ENCODE measurements at regions not wholly inside any gene's neighbourhood (a gene's known extent, or its start where the extent isn't known, plus 50 kb on each side); places are given as distances from the start of the nearest gene placed in this dataset.

- H3K4me3 ChIP-seq (ENCODE audit: extremely low read depth, insufficient read depth, low read length, poor library complexity, severe bottlenecking) = no peak overlapping the region
- no peaks in the 10 kb centered on the region for H3K36me3 ChIP-seq (ENCODE audit: control insufficient read depth, insufficient read depth, low read length)
- H3K4me1 ChIP-seq (ENCODE audit: control insufficient read depth, insufficient read depth, low read length, poor library complexity, severe bottlenecking) = peaks cover 9% of the 10 kb centered on the region
- 100% methylated on average over 1 of the region's 1 CpG; no CpG with 5 or more reads in 1 of the 2 experiments for WGBS, 2 experiments (ENCODE audit: insufficient coverage in 2 of 2)
- H3K27ac ChIP-seq (ENCODE audit: low read depth, low read length, severe bottlenecking) = no peak overlapping the region
- no peaks in the 10 kb centered on the region for H3K9me3 ChIP-seq (ENCODE audit: control insufficient read depth, low read length)
Observed at GRCh38 chr6:4463236-4463635, 313.0 kb upstream of the CDYL start.

GRCh38 chr6:4460586-4461475, 315.4 kb upstream of the CDYL start:
- Histone ChIP-seq H3K4me1 (ENCODE audit: control insufficient read depth, insufficient read depth, low read length, poor library complexity, severe bottlenecking) (peaks cover 9% of the 10 kb centered on the region), H3K9me3 (ENCODE audit: control insufficient read depth, low read length) (peaks cover 10% of the 10 kb centered on the region), H3K36me3 (ENCODE audit: control insufficient read depth, insufficient read depth, low read length) (no peaks in the 10 kb centered on the region), H3K27ac (ENCODE audit: low read depth, low read length, severe bottlenecking) (no peak overlapping the region), H3K4me3 (ENCODE audit: extremely low read depth, insufficient read depth, low read length, poor library complexity, severe bottlenecking) (no peak overlapping the region)
- 89 to 90% methylated on average over 20 of the region's 21 CpGs for WGBS, 2 experiments (ENCODE audit: insufficient coverage in 2 of 2)

GRCh38 chr6:4459996-4460395, 316.2 kb upstream of the CDYL start:
- Histone ChIP-seq H3K4me1 (ENCODE audit: control insufficient read depth, insufficient read depth, low read length, poor library complexity, severe bottlenecking) (peaks cover 9% of the 10 kb centered on the region), H3K4me3 (ENCODE audit: extremely low read depth, insufficient read depth, low read length, poor library complexity, severe bottlenecking) (no peak overlapping the region), H3K27ac (ENCODE audit: low read depth, low read length, severe bottlenecking) (no peak overlapping the region), H3K36me3 (ENCODE audit: control insufficient read depth, insufficient read depth, low read length) (no peaks in the 10 kb centered on the region), H3K9me3 (ENCODE audit: control insufficient read depth, low read length) (peaks cover 10% of the 10 kb centered on the region)
- 97% methylated on average over 9 to 10 of the region's 11 CpGs for WGBS, 2 experiments (ENCODE audit: insufficient coverage in 2 of 2)

GRCh38 chr6:4459032-4459431, 317.2 kb upstream of the CDYL start:
- no peak overlapping the region for H3K27ac ChIP-seq (ENCODE audit: low read depth, low read length, severe bottlenecking)
- H3K9me3 ChIP-seq (ENCODE audit: control insufficient read depth, low read length) = peaks cover 10% of the 10 kb centered on the region
- no peak overlapping the region for H3K4me3 ChIP-seq (ENCODE audit: extremely low read depth, insufficient read depth, low read length, poor library complexity, severe bottlenecking)
- WGBS, 2 experiments (ENCODE audit: insufficient coverage in 2 of 2) = 87 to 93% methylated on average over 3 of the region's 3 CpGs
- H3K36me3 ChIP-seq (ENCODE audit: control insufficient read depth, insufficient read depth, low read length) = no peaks in the 10 kb centered on the region
- peaks cover 9% of the 10 kb centered on the region for H3K4me1 ChIP-seq (ENCODE audit: control insufficient read depth, insufficient read depth, low read length, poor library complexity, severe bottlenecking)

DNA sequence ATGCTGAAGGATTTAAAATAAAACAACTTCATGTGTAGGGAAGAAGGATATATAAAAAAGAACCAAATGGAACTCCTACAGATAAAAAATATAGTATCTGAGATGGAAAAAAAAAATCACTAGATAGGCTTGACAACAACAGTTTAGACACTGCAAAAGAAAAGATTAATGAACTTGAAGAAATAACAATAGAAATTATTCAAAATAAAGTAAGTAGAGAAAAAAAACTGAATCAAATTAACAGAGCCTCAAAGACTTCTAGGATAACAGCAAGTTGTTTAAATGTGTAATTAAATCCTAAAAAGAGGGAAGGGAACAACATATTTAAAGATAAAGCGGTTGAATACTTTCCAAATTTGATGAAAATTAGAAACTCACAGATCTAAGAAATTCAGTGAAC, 316.3 kb upstream of the ECI2 start:
- Histone ChIP-seq H3K36me3 (ENCODE audit: control insufficient read depth, insufficient read depth, low read length) (no peaks in the 10 kb centered on the region), H3K27ac (ENCODE audit: low read depth, low read length, severe bottlenecking) (no peak overlapping the region), H3K9me3 (ENCODE audit: control insufficient read depth, low read length) (peaks cover 14% of the 10 kb centered on the region), H3K4me1 (ENCODE audit: control insufficient read depth, insufficient read depth, low read length, poor library complexity, severe bottlenecking) (no peaks in the 10 kb centered on the region), H3K4me3 (ENCODE audit: extremely low read depth, insufficient read depth, low read length, poor library complexity, severe bottlenecking) (no peak overlapping the region)
- WGBS, 2 experiments (ENCODE audit: insufficient coverage in 2 of 2) = no CpG with 5 or more reads among the region's 1 CpG

GRCh38 chr6:4451081-4451480, 315.7 kb upstream of the ECI2 start:
- WGBS, 2 experiments (ENCODE audit: insufficient coverage in 2 of 2) = 83 to 89% methylated on average over 1 to 3 of the region's 3 CpGs
- H3K27ac ChIP-seq (ENCODE audit: low read depth, low read length, severe bottlenecking) = no peak overlapping the region
- H3K36me3 ChIP-seq (ENCODE audit: control insufficient read depth, insufficient read depth, low read length) = no peaks in the 10 kb centered on the region
- H3K4me3 ChIP-seq (ENCODE audit: extremely low read depth, insufficient read depth, low read length, poor library complexity, severe bottlenecking) = no peak overlapping the region
- H3K9me3 ChIP-seq (ENCODE audit: control insufficient read depth, low read length) = peaks cover 7% of the 10 kb centered on the region
- H3K4me1 ChIP-seq (ENCODE audit: control insufficient read depth, insufficient read depth, low read length, poor library complexity, severe bottlenecking) = no peaks in the 10 kb centered on the region

DNA sequence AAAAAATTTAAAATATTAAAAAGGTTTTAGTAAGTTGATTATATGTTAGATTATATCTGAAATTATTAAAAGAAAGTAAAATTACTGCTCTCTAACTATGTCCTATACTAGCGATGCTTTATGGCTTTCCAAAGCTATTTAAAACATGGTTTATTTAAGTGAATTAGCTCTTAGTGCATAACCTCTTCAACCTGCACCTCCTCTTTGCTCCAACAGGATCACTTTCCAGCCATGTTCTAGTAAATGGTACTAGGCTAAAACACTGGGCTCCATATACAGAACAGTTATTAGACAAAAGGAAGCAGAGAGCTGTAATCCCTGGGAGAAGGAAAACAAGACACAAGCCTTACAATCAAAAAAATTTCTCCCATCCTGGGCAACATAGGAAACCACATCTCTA, 314.9 kb upstream of the ECI2 start:
- WGBS, 2 experiments (ENCODE audit: insufficient coverage in 2 of 2) = no CpG with 5 or more reads among the region's 1 CpG
- no peaks in the 10 kb centered on the region for H3K4me1 ChIP-seq (ENCODE audit: control insufficient read depth, insufficient read depth, low read length, poor library complexity, severe bottlenecking)

DNA sequence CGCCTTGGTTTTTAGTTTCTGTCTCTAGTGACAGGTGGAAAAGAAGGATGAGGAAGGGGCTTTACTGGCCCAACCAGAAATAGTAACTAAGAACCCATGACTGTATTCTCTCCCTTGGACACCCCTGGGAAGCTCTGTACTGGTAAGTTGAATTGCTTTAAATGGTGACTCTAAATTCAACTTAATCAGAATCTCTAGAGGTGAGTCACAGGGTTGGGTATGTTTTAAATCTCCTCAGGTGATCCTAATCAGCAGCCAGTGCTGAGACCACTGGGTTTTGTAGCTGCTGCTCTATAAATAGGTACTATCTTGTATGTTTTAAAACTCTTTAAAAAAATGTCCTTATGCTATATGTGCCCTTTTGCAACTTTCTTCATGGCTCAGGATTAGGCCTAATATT, 314.0 kb upstream of the ECI2 start:
- H3K27ac ChIP-seq (ENCODE audit: low read depth, low read length, severe bottlenecking) = no peak overlapping the region
- H3K9me3 ChIP-seq (ENCODE audit: control insufficient read depth, low read length) = peaks cover 6% of the 10 kb centered on the region
- no peaks in the 10 kb centered on the region for H3K36me3 ChIP-seq (ENCODE audit: control insufficient read depth, insufficient read depth, low read length)
- WGBS, 2 experiments (ENCODE audit: insufficient coverage in 2 of 2) = 67% methylated on average over 1 of the region's 1 CpG; no CpG with 5 or more reads in 1 of the 2 experiments
- no peaks in the 10 kb centered on the region for H3K4me1 ChIP-seq (ENCODE audit: control insufficient read depth, insufficient read depth, low read length, poor library complexity, severe bottlenecking)
- H3K4me3 ChIP-seq (ENCODE audit: extremely low read depth, insufficient read depth, low read length, poor library complexity, severe bottlenecking) = no peak overlapping the region

More for the DNA sequence above, 314.9 kb upstream of the ECI2 start:
- no peak overlapping the region for H3K27ac ChIP-seq (ENCODE audit: low read depth, low read length, severe bottlenecking)
- peaks cover 6% of the 10 kb centered on the region for H3K9me3 ChIP-seq (ENCODE audit: control insufficient read depth, low read length)
- no peak overlapping the region for H3K4me3 ChIP-seq (ENCODE audit: extremely low read depth, insufficient read depth, low read length, poor library complexity, severe bottlenecking)
- H3K36me3 ChIP-seq (ENCODE audit: control insufficient read depth, insufficient read depth, low read length) = no peaks in the 10 kb centered on the region

- WGBS, 2 experiments (ENCODE audit: insufficient coverage in 2 of 2) = 80% methylated on average over 1 of the region's 3 CpGs; no CpG with 5 or more reads in 1 of the 2 experiments
- Histone ChIP-seq H3K4me1 (ENCODE audit: control insufficient read depth, insufficient read depth, low read length, poor library complexity, severe bottlenecking) (no peaks in the 10 kb centered on the region), H3K27ac (ENCODE audit: low read depth, low read length, severe bottlenecking) (no peak overlapping the region), H3K4me3 (ENCODE audit: extremely low read depth, insufficient read depth, low read length, poor library complexity, severe bottlenecking) (no peak overlapping the region), H3K9me3 (ENCODE audit: control insufficient read depth, low read length) (peaks cover 6% of the 10 kb centered on the region), H3K36me3 (ENCODE audit: control insufficient read depth, insufficient read depth, low read length) (no peaks in the 10 kb centered on the region)
Observed at GRCh38 chr6:4448841-4449240, 313.5 kb upstream of the ECI2 start.

- Histone ChIP-seq H3K9me3 (ENCODE audit: control insufficient read depth, low read length) (peaks cover 6% of the 10 kb centered on the region), H3K4me3 (ENCODE audit: extremely low read depth, insufficient read depth, low read length, poor library complexity, severe bottlenecking) (no peak overlapping the region), H3K36me3 (ENCODE audit: control insufficient read depth, insufficient read depth, low read length) (no peaks in the 10 kb centered on the region), H3K4me1 (ENCODE audit: control insufficient read depth, insufficient read depth, low read length, poor library complexity, severe bottlenecking) (no peaks in the 10 kb centered on the region), H3K27ac (ENCODE audit: low read depth, low read length, severe bottlenecking) (no peak overlapping the region)
- 88 to 91% methylated on average over 3 to 4 of the region's 5 CpGs for WGBS, 2 experiments (ENCODE audit: insufficient coverage in 2 of 2)
Observed at GRCh38 chr6:4447639-4448330, 312.4 kb upstream of the ECI2 start.

GRCh38 chr6:4446982-4447381, 311.6 kb upstream of the ECI2 start:
- Histone ChIP-seq H3K36me3 (ENCODE audit: control insufficient read depth, insufficient read depth, low read length) (no peaks in the 10 kb centered on the region), H3K4me3 (ENCODE audit: extremely low read depth, insufficient read depth, low read length, poor library complexity, severe bottlenecking) (no peak overlapping the region), H3K4me1 (ENCODE audit: control insufficient read depth, insufficient read depth, low read length, poor library complexity, severe bottlenecking) (no peaks in the 10 kb centered on the region), H3K27ac (ENCODE audit: low read depth, low read length, severe bottlenecking) (no peak overlapping the region), H3K9me3 (ENCODE audit: control insufficient read depth, low read length) (no peaks in the 10 kb centered on the region)
- 94% methylated on average over 4 of the region's 8 CpGs for WGBS, 2 experiments (ENCODE audit: insufficient coverage in 2 of 2)
